Caco-2 (cell line): ENCODE measurements at regions not wholly inside any gene's neighbourhood (a gene's known extent, or its start where the extent isn't known, plus 50 kb on each side); places are given as distances from the start of the nearest gene placed in this dataset.
"Not testable (repeated sequence)": the region's sequence is repeated elsewhere in the genome, so short reads cannot be mapped to it uniquely, and the experiment has no call there.

Experiments
- BruUV-seq: library from RNA; stranded (reverse); fragments of 400-500 nt; replicated peaks from 2 replicates; lab custom pipeline; 2021; lab: Mats Ljungman, UMichigan
- CTCF ChIA-PET: fragments of 300-600 bp; sonication (Branson Sonifier 250); formaldehyde crosslinking; loops from one replicate; lab custom pipeline; 2022; ENCODE audit warnings: antibody characterized with exemption; lab: Charles Lee
- POLR2A ChIA-PET: fragments of 300-600 bp; sonication (Branson Sonifier 250); formaldehyde crosslinking; loops from one replicate; lab custom pipeline; 2022; ENCODE audit warnings: antibody characterized with exemption; lab: Charles Lee
- DNase-seq, 2 experiments: peaks; one replicate each; pipeline versions ENCODE4 v3.0.0 to v3.0.0-alpha.2; 2020 to 2022
- H3K27me3 ChIP-seq: replicated peaks from 2 replicates; pipeline ENCODE4 v1.6.0; 2011; ENCODE audit warnings: low read length; ENCODE audit not compliant: control insufficient read depth, insufficient read depth
- H3K36me3 ChIP-seq: 2 replicates; pipeline ENCODE4 v1.5.1; 2011; ENCODE audit warnings: low read length; ENCODE audit not compliant: control insufficient read depth, insufficient read depth
- H3K4me1 ChIP-seq: fragments of 250-450 bp; sonication (Bioruptor Pico); 2 replicates; pipeline ENCODE4 v1.5.1; 2020; ENCODE audit warnings: mild to moderate bottlenecking
- H3K4me3 ChIP-seq: 2 replicates; pipeline ENCODE4 v1.5.1; 2011; ENCODE audit warnings: low read depth, mild to moderate bottlenecking, control low read depth, low read length
- H3K9me3 ChIP-seq: fragments of 250-450 bp; sonication (Bioruptor Pico); 2 replicates; pipeline ENCODE4 v1.5.1; 2020; ENCODE audit warnings: mild to moderate bottlenecking, moderate library complexity
- H3K27ac Mint-ChIP-seq: one replicate; pipeline ENCODE4 v1.8.0; 2022; ENCODE audit warnings: mixed read lengths; ENCODE audit not compliant: unreplicated experiment
- H3K27me3 Mint-ChIP-seq: one replicate; pipeline ENCODE4 v1.8.0; 2022; ENCODE audit warnings: mixed read lengths; ENCODE audit not compliant: insufficient read depth, unreplicated experiment
- H3K36me3 Mint-ChIP-seq: one replicate; pipeline ENCODE4 v1.8.0; 2022; ENCODE audit warnings: mild to moderate bottlenecking, mixed read lengths; ENCODE audit not compliant: insufficient read depth, unreplicated experiment
- H3K4me1 Mint-ChIP-seq: one replicate; pipeline ENCODE4 v1.8.0; 2022; ENCODE audit warnings: low read depth, mixed read lengths; ENCODE audit not compliant: unreplicated experiment
- H3K4me3 Mint-ChIP-seq: one replicate; pipeline ENCODE4 v1.8.0; 2022; ENCODE audit warnings: mild to moderate bottlenecking, moderate library complexity, mixed read lengths; ENCODE audit not compliant: unreplicated experiment
- H3K9me3 Mint-ChIP-seq: one replicate; pipeline ENCODE4 v1.8.0; 2022; ENCODE audit warnings: mixed read lengths; ENCODE audit not compliant: unreplicated experiment
- intact Hi-C: fragments of 100-400 bp; cut with micrococcal nuclease; formaldehyde crosslinking; loops from one replicate; pipeline ENCODE4 v1.10.0; 2022; ENCODE audit not compliant: unreplicated experiment
- TF ChIP-seq, protein P1 (sequence below), 2 experiments: fragments of 200-600 bp in 1 of 2; IDR thresholded peaks; 1 replicate in 1 of 2; 2 replicates in 1 of 2; pipeline versions ENCODE4 v1.5.1 to v1.8.0; 2011 to 2022; ENCODE audit warnings: antibody characterized with exemption in 1 of 2, control low read depth in 1 of 2, inconsistent platforms in 1 of 2, low read depth in 1 of 2, low read length in 1 of 2, mild to moderate bottlenecking in 1 of 2, moderate library complexity in 1 of 2; ENCODE audit not compliant: insufficient read depth in 1 of 2, severe bottlenecking in 1 of 2, unreplicated experiment in 1 of 2

DNA sequence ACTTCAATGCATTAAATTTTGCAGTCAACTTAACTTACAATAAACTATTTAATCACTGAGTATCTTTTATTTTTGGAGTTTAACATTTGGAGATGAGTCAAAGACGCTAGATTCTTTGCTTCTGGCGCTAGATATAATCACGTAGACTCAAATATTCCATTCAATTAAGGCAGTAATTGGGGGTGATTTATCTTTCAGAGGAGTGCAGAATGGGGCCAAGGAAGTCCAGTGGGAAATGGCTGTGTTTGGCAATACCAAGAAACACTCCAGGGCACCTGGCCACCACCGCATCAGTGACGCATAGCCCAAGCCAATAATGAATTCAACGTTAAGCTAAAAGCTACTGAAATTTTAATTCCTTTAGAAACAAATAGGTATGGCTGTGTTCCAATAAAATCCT is 81.2 kb downstream of the PHAX start:
- Mint-ChIP-seq H3K4me1 (no peaks in the 10 kb centered on the region), H3K27ac (no peak overlapping the region), H3K9me3 (no peaks in the 10 kb centered on the region), H3K36me3 (no peaks in the 10 kb centered on the region), H3K4me3 (no peak overlapping the region), H3K27me3 (no peaks in the 10 kb centered on the region)
- Histone ChIP-seq H3K4me3 (no peak overlapping the region), H3K4me1 (no peaks in the 10 kb centered on the region), H3K9me3 (no peaks in the 10 kb centered on the region), H3K27me3 (no peaks in the 10 kb centered on the region), H3K36me3 (no peaks in the 10 kb centered on the region)
- DNase-seq = no peak
- TF ChIP-seq, protein P1, sequence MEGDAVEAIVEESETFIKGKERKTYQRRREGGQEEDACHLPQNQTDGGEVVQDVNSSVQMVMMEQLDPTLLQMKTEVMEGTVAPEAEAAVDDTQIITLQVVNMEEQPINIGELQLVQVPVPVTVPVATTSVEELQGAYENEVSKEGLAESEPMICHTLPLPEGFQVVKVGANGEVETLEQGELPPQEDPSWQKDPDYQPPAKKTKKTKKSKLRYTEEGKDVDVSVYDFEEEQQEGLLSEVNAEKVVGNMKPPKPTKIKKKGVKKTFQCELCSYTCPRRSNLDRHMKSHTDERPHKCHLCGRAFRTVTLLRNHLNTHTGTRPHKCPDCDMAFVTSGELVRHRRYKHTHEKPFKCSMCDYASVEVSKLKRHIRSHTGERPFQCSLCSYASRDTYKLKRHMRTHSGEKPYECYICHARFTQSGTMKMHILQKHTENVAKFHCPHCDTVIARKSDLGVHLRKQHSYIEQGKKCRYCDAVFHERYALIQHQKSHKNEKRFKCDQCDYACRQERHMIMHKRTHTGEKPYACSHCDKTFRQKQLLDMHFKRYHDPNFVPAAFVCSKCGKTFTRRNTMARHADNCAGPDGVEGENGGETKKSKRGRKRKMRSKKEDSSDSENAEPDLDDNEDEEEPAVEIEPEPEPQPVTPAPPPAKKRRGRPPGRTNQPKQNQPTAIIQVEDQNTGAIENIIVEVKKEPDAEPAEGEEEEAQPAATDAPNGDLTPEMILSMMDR (IDR thresholded peaks at IDR 0.05; ENCODE audit: insufficient read depth in 1 of 2, low read depth in 1 of 2, low read length in 1 of 2, severe bottlenecking in 1 of 2, unreplicated experiment in 1 of 2) = no peak
- ChIA-PET POLR2A (no interaction called here), CTCF (no interaction called here)
- intact Hi-C loops = no loop called here
- BruUV-seq = no TSS peak

DNA sequence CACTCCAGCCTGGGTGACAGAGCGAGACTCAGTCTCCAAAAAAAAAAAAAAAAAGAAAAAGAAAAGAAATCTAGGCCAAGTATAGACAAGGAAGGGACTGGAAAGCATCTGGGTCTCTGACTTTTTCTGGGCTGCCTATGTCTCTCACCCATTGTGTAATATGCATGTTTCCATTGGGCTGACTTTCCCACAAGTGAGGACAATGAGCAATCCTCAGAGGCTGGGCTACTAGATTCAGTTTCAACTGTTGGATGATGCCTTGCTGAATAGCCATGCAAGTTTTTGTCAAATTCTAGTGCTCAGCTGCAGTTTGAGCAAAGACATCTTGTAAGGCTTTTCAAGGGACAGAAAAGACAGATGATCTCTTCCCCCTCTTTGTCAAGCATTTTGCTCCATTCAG is 82.1 kb downstream of the PHAX start:
- no peaks in the 10 kb centered on the region for H3K36me3 Mint-ChIP-seq
- no peak overlapping the region for H3K4me3 ChIP-seq
- H3K4me1 ChIP-seq = no peaks in the 10 kb centered on the region
- H3K36me3 ChIP-seq = no peaks in the 10 kb centered on the region
- no peaks in the 10 kb centered on the region for H3K9me3 ChIP-seq
- ChIA-PET CTCF (no interaction called here), POLR2A (no interaction called here)
- H3K27me3 Mint-ChIP-seq = no peaks in the 10 kb centered on the region
- no peak for DNase-seq
- intact Hi-C loops = no loop called here
- H3K27me3 ChIP-seq = no peaks in the 10 kb centered on the region
- BruUV-seq = no TSS peak
- no peak overlapping the region for H3K27ac Mint-ChIP-seq
- no peak overlapping the region for H3K4me3 Mint-ChIP-seq
- TF ChIP-seq, protein P1 (IDR thresholded peaks at IDR 0.05; ENCODE audit: insufficient read depth in 1 of 2, low read depth in 1 of 2, low read length in 1 of 2, severe bottlenecking in 1 of 2, unreplicated experiment in 1 of 2) = no peak
- H3K4me1 Mint-ChIP-seq = no peaks in the 10 kb centered on the region
- no peaks in the 10 kb centered on the region for H3K9me3 Mint-ChIP-seq

DNA sequence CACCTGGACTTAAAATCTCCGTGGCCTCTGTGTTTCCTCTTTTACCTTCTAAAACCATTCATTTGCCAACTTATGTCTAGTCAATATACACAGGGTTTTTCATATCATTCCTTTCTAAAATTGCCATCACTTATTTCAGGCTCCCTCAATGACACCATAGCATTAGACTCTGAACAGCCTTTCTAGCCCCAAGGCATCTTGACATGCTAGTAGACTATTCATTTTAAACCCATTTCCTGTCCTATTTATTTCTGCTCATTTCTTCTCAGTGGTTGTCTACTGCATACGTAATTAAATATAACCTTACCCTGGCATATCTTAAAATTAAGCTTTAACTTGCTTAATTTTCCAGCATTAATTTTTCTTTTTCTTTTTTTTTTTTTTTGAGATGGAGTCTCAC is 83.2 kb downstream of the PHAX start:
- POLR2A ChIA-PET = no interaction called here

DNA sequence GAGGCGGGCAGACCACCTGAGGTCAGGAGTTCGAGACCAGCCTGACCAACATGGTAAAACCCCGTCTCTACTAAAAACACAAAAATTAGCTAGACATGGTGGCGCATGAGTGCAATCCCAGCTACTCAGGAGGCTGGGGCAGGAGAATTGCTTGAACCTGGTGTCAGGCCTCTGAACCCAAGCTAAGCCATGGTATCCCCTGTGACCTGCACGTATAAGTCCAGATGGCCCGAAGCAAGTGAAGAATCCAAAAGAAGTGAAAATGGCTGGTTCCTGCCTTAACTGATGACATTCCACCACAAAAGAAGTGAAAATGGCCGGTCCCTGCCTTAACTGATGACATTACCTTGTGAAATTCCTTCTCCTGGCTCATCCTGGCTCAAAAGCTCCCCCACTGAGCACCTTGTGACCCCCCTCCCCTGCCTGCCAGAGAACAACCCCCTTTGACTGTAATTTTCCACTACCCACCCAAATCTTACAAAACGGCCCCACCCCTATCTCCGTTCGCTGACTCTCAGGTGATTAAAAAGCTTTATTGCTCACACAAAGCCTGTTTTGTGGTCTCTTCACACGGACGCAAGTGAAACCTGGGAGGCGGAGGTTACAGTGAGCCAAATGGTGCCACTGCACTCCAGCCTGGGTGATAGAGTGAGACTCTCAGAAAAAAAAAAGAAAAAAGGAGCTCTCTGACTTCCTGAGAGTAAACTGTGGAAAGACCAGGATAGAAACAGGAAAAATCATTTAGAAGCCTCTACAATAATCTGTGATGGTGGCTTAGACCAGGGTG is 84.1 kb downstream of the PHAX start:
- ChIA-PET CTCF (interaction anchor here (0.6 to 0.7 kb wide), 2 partner anchors 96 to 347 kb away, joined by 3 to 4 read pairs; no protein-coding TSS in a partner anchor), POLR2A (interaction anchor here (1.0 kb wide), 1 partner anchor 93 kb away, joined by 3 read pairs; no protein-coding TSS in a partner anchor)
- intact Hi-C loops, H3K9me3 ChIP-seq, DNase-seq, H3K4me3 Mint-ChIP-seq, H3K4me1 ChIP-seq, H3K27ac Mint-ChIP-seq, H3K27me3 Mint-ChIP-seq, H3K9me3 Mint-ChIP-seq, BruUV-seq, H3K4me1 Mint-ChIP-seq, H3K36me3 ChIP-seq, H3K27me3 ChIP-seq, H3K4me3 ChIP-seq, H3K36me3 Mint-ChIP-seq: not testable (repeated sequence)

More for the DNA sequence above, 83.2 kb downstream of the PHAX start:
- Mint-ChIP-seq H3K9me3 (no peaks in the 10 kb centered on the region), H3K36me3 (no peaks in the 10 kb centered on the region), H3K4me3 (no peak overlapping the region), H3K27ac (no peak overlapping the region), H3K27me3 (no peaks in the 10 kb centered on the region), H3K4me1 (no peaks in the 10 kb centered on the region)
- no peak overlapping the region for H3K4me3 ChIP-seq
- TF ChIP-seq, protein P1 (IDR thresholded peaks at IDR 0.05; ENCODE audit: insufficient read depth in 1 of 2, low read depth in 1 of 2, low read length in 1 of 2, severe bottlenecking in 1 of 2, unreplicated experiment in 1 of 2) = no peak
- H3K36me3 ChIP-seq = no peaks in the 10 kb centered on the region
- no TSS peak for BruUV-seq
- intact Hi-C loops = no loop called here
- CTCF ChIA-PET = no interaction called here
- H3K9me3 ChIP-seq = no peaks in the 10 kb centered on the region
- no peaks in the 10 kb centered on the region for H3K4me1 ChIP-seq
- H3K27me3 ChIP-seq = no peaks in the 10 kb centered on the region
- no peak for DNase-seq
